SIG-M5 treated with dmso at 0.1 percent for 504 hours (cell line): ENCODE measurements at regions not wholly inside any gene's neighbourhood (a gene's known extent, or its start where the extent isn't known, plus 50 kb on each side); places are given as distances from the start of the nearest gene placed in this dataset.
A peak's percentile ranks its signal among the peaks of the same experiment; 100 is the strongest.

Source experiments
- DNase-seq: peaks from one replicate; lab custom pipeline; 2025; ENCODE audit not compliant: unreplicated experiment; lab: John Stamatoyannopoulos, UW

DNA sequence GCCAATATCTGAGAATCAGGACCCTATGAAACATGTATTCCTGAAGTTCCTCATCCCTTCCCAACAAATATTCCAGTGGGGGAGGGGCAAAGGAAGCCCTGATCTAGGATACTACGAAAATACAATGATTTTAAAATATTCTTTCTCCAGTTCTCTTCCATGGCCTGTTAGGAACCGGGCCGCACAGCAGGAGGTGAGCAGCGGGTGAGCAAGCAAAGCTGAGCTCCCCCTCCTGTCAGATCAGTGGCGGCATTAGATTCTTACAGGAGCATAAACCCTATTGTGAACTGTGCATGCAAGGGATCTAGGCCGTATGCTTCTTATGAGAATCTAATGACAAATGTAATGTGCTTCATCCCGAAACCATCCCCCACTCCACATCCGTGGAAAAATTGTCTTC lies 370.8 kb downstream of the WDR11 start:
- DNase-seq = no peak

GRCh38 chr10:121222842-121223241 lies 371.7 kb downstream of the WDR11 start:
- DNase-seq = no peak

- no peak for DNase-seq
Observed at GRCh38 chr10:121231079-121231478, 367.2 kb downstream of the FGFR2 start.

DNA sequence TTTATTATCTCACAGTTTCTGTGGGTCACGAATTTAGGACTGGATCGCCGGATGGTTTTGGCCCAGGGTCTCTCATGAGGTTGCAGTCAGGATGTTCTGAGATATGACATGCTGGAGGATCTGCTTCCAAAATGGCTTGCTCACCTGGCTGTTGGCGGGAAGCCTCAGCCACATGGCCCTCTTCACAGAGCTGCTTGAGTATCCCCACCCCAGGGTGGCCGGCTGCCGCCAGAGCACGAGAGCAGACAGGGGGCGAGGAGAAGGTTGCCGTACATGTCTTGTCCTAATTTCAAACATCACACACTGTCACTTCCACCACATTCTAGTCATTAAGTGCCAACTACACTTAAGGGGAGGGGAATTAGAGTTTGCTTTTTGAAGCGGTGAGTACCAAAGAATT lies 365.8 kb downstream of the FGFR2 start:
- no peak for DNase-seq

DNA sequence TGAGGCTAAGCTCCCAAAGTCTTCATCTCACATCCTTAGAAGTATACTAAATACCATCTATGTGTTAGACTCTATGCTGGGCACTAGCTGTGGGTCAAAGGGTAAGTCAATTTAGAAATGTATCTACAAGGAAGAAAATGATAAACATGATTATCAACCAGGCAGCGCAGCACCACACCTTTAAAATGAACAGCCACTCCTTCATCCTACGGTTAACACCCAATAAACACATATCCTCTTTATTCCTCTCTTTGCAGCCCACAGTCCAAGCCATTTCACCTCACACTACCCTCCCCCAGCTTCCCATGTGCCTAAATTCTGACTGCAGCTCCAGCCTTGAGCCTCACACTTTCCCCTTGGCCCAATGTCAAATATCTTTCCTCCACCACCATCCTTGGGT lies 362.6 kb downstream of the FGFR2 start:
- no peak for DNase-seq

DNA sequence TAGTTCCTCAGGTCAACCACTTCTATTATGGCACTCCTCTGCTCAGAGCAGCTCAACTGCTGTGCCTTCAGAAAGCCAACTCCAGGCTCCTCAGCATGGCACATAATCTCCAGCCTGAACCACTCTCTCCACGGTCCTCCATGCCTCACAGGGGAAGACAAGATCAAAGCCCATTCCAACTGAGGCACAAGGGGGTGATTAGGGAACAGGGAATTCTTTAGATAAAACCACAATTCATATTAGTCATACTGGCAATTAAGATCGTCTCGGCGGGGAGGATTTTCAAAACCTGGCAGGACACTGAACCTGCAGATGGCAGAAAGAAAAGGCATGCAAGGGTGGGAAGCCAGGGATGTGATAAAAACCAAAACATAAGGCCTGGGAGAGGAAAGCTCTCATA lies 361.6 kb downstream of the FGFR2 start:
- DNase-seq = no peak

DNA sequence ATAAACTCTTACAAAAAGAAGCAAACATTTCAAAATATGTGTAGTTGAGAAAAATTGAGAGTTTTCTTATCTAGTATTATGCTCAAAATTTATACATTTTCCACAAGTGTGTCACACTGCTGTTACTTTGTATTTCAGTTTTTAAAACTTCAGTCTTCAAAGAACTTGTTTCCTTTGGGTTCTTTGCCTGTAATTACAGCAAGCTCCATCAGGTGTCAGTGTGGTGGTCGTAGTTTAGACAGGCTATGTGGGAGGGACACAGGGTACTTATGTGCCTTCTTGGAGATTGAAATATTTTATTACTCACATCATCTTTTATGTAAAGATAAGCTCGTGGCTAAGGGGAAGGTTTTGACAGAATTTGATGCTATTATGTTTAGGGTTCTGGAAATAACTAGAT lies 360.5 kb downstream of the FGFR2 start:
- DNase-seq = no peak

- no peak for DNase-seq
Observed at GRCh38 chr10:121240011-121240410, 358.2 kb downstream of the FGFR2 start.

DNA sequence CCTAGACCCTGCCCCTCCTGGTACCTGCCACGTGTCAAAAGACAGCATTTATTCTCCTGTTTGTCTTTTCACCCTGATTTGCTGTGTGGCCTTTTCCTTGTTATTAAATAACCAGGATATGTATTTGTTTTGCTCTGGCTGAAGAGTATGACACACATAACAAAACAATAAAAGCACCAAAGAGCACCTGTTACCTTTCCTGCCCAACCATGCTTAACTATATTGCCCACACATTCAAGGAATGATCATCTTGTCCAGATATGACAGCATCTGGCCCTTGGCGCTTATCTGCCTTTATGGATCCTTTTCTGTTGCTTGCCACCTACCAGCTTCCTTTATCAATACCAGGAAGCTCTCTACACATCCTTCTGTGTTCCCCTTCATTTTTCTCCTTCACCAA lies 357.7 kb downstream of the FGFR2 start:
- DNase-seq = no peak

DNA sequence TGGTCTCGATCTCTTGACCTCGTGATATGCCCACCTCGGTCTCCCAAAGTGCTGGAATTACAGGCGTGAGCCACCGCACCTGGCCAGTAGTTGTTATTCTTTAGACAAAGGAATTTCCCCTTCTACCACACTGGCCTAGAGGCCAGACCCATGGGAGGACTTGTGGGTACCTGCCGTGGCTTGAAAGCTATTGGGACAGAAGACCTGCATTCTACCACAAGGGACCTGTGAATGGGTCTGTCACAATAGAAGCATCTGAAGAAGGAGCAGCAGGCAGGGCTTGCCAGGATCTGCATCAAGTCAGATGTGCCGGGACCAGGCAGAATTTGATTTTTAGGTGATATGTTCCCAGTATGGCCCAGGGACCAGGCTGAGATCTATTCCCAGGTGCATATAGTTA lies 356.9 kb downstream of the FGFR2 start:
- no peak for DNase-seq

- no peak for DNase-seq
Observed at GRCh38 chr10:121242741-121243608, 355.3 kb downstream of the FGFR2 start.

DNA sequence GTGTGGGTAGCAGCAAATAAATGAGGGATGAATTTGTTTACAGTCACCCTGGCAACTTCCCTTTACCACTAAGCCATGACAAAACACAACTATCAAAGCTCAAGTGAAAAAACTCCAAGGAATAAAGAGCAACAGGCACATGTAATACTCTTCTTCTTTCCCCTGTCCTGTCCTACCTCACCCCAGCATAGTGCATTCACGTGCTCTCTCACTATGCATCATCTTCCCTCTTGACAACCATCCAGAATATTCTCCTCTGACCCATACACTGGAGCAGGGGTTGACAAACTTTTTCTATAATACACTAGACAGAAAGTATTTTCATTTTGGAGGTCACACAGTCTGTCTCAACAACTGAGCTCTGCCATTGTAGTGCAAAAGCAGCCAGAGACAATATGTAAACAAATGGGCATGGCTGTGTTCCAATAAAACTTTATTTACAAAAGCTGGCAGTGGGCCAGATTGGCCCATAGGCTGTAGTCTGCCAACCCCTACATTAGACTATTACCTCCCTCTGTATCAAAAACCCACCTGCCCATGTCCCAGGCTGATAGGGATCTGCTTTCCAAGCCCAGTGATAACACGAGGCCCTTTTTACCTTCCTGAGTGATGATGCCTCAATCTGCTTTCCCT lies 354.5 kb downstream of the FGFR2 start:
- no peak for DNase-seq

GRCh38 chr10:121244818-121245217 lies 353.4 kb downstream of the FGFR2 start:
- no peak for DNase-seq

DNA sequence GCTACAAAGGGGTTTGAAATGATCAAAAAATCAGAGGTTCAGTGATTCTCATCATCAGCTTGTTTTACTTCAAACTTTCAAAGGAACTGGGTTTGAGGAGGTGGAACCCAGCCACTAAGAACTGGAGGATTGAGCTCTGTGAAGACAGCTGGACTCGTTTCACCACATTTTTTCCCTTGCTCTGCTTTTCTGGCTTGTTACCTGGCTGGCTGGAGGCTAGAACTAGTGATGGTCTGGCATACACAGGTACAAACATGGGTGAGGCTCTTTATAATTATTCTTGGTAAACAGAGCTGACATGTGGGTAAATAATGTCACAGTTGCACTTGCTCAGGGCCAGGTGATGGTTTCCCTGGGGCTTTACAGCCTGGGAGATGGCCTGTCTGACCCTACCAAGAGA lies 352.5 kb downstream of the FGFR2 start:
- peak; percentile 21 for DNase-seq

DNA sequence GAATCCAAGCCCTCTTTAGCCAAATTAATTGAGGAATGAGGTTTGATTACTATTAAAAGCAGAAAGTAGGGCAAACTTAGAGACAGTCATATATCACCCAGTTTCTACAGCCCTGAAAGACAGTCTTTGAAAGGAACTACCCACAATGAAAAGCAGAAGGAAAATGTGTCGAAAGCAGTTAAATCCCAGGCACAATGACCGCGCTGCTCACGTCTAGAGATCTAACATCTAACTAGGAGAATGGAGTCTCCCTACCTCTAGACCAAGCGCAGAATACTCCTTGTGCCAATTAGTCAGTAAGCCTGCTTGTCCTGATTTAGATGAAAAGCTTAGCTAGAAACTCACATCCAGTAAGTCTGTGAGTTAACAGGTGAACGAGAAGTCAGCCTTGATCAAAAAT lies 350.0 kb downstream of the FGFR2 start:
- no peak for DNase-seq

GRCh38 chr10:121250995-121251764 lies 347.1 kb downstream of the FGFR2 start:
- no peak for DNase-seq

GRCh38 chr10:121252756-121253155 lies 345.5 kb downstream of the FGFR2 start:
- no peak for DNase-seq

- DNase-seq = no peak
Observed at GRCh38 chr10:121260377-121260776, 337.9 kb downstream of the FGFR2 start.

- DNase-seq = no peak
Observed at GRCh38 chr10:121261665-121262064, 336.6 kb downstream of the FGFR2 start.

DNA sequence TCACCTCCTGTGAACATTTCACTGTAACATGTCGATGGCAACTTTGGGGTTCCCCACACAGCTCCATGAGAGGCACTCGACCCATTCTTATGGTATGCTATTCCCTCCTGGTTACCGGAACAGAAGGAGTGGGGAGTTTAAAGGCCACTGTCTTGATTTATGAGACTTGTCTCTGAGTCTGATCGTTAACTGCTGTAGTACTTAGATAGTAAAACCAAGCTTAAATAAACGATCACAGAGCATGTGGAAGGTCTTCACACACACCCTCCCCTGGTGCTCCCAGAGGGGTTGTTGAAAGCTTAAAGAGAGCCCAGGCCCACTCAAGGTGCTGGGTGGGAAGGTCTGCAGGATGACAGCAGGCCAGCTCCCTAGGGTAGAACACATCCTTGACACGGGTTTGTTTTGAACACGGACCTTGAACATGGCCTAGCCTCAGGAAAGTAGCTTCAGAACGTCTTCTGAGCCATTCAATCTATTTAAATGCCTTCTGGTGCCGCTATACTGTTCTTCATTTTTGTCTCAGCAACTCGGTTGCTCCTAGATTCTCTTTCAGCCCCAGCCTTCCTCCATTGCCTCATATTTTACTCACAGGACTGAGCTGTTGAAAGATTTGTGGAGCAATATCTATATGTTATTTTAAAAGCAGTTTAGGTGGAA lies 335.3 kb downstream of the FGFR2 start:
- no peak for DNase-seq

GRCh38 chr10:121263431-121263783 lies 334.8 kb downstream of the FGFR2 start:
- no peak for DNase-seq
